ENCODE measurements at regions not wholly inside any gene's neighbourhood (a gene's known extent, or its start where the extent isn't known, plus 50 kb on each side); places are given as distances from the start of the nearest gene placed in this dataset.

- TF ChIP-seq L3MBTL2 (conservative IDR thresholded peaks at IDR 0.05), result no peak
- TF ChIP-seq FOXK2 (IDR thresholded peaks at IDR 0.05), result no peak
- TF ChIP-seq SP1 (IDR thresholded peaks at IDR 0.05), result no peak
- TF ChIP-seq FOXM1 (IDR thresholded peaks at IDR 0.05; ENCODE audit: borderline replicate concordance), result no peak
- TF ChIP-seq ARNT (IDR thresholded peaks at IDR 0.05), result no peak
- TF ChIP-seq BHLHE40 (IDR thresholded peaks at IDR 0.05; ENCODE audit: borderline replicate concordance), result no peak
- TF ChIP-seq CTBP1 (IDR thresholded peaks at IDR 0.05; ENCODE audit: borderline replicate concordance), result no peak
- TF ChIP-seq NFRKB (IDR thresholded peaks at IDR 0.05), result no peak
- no peak for TF ChIP-seq PKNOX1 (IDR thresholded peaks at IDR 0.05)
- no peak for TF ChIP-seq HDGF (IDR thresholded peaks at IDR 0.05; ENCODE audit: borderline replicate concordance)
These were observed 470.5 kb downstream of the GRXCR1 start for GRCh38 chr4:43362875-43363636.

Measured in HEK293T (cell line).